Lower leg skin (tissue), 3 donors: ENCODE measurements at regions not wholly inside any gene's neighbourhood (a gene's known extent, or its start where the extent isn't known, plus 50 kb on each side); places are given as distances from the start of the nearest gene placed in this dataset.

ENCODE experiments used
- CTCF ChIP-seq, 3 donors: fragments of 450-650 bp; IDR thresholded peaks; one replicate each; pipeline ENCODE4 v1.5.1; 2016; ENCODE audit warnings: antibody characterized with exemption in 3 of 3, mild to moderate bottlenecking in 3 of 3, moderate library complexity in 2 of 3
- POLR2A ChIP-seq, 2 donors: fragments of 450-650 bp; IDR thresholded peaks; one replicate each; pipeline ENCODE4 v1.6.1; 2016 to 2017; ENCODE audit warnings: antibody characterized with exemption in 2 of 2, mild to moderate bottlenecking in 1 of 2, moderate library complexity in 1 of 2

GRCh38 chr10:8283986-8284385, 229.5 kb downstream of the GATA3 start:
- no peak for TF ChIP-seq CTCF (IDR thresholded peaks at IDR 0.05)
- TF ChIP-seq POLR2A (IDR thresholded peaks at IDR 0.05) = no peak
